OCI-LY1 (cell line): ENCODE measurements at regions not wholly inside any gene's neighbourhood (a gene's known extent, or its start where the extent isn't known, plus 50 kb on each side); places are given as distances from the start of the nearest gene placed in this dataset.

ENCODE experiments used
- H2AFZ ChIP-seq: fragments of 200-600 bp; sonication (generic), shearing (Covaris generic); 2 replicates; pipeline ENCODE4 v1.6.0; 2014; ENCODE audit warnings: antibody characterized with exemption, mild to moderate bottlenecking, low read length
- H3F3A ChIP-seq: fragments of 200-600 bp; sonication (generic), shearing (Covaris generic); 2 replicates; pipeline ENCODE4 v1.6.0; 2014; ENCODE audit warnings: mild to moderate bottlenecking, antibody characterized with exemption, low read length, moderate library complexity; ENCODE audit not compliant: insufficient read depth
- H3K27ac ChIP-seq: fragments of 200-600 bp; sonication (generic); 2 replicates; pipeline ENCODE4 v1.5.1; 2014; ENCODE audit warnings: low read length, mixed run types, mild to moderate bottlenecking, low read depth; ENCODE audit not compliant: poor library complexity, severe bottlenecking
- H3K27me3 ChIP-seq: fragments of 200-600 bp; sonication (generic); 2 replicates; pipeline ENCODE4 v1.6.0; 2014; ENCODE audit warnings: antibody characterized with exemption, mild to moderate bottlenecking, low read length, moderate library complexity; ENCODE audit not compliant: insufficient read depth
- H3K36me3 ChIP-seq: fragments of 200-600 bp; sonication (generic); 2 replicates; pipeline ENCODE4 v1.6.1; 2014; ENCODE audit warnings: mild to moderate bottlenecking, antibody characterized with exemption, low read length, moderate library complexity, mixed read lengths; ENCODE audit not compliant: insufficient read depth
- H3K4me1 ChIP-seq: fragments of 200-600 bp; sonication (generic); 2 replicates; pipeline ENCODE4 v1.5.1; 2014; ENCODE audit warnings: mild to moderate bottlenecking, low read length, moderate library complexity; ENCODE audit not compliant: insufficient read depth, severe bottlenecking
- H3K4me2 ChIP-seq: fragments of 200-600 bp; sonication (generic), shearing (Covaris generic); 2 replicates; pipeline ENCODE4 v1.6.1; 2014; ENCODE audit warnings: low read length
- H3K4me3 ChIP-seq: fragments of 200-600 bp; sonication (generic); 2 replicates; pipeline ENCODE4 v1.5.1; 2014; ENCODE audit warnings: low read length, low read depth, mild to moderate bottlenecking, mixed read lengths; ENCODE audit not compliant: poor library complexity, severe bottlenecking
- H3K79me2 ChIP-seq: fragments of 200-600 bp; shearing (Covaris generic); 2 replicates; pipeline ENCODE4 v1.6.1; 2016; ENCODE audit warnings: mixed run types, low read length, mixed read lengths; ENCODE audit not compliant: insufficient read depth
- H3K9ac ChIP-seq: fragments of 200-600 bp; sonication (generic), shearing (Covaris generic); 2 replicates; pipeline ENCODE4 v1.6.1; 2014; ENCODE audit warnings: mild to moderate bottlenecking, low read length, mixed read lengths
- H3K9me2 ChIP-seq: fragments of 200-600 bp; sonication (generic), shearing (Covaris generic); 2 replicates; pipeline ENCODE4 v1.6.1; 2014; ENCODE audit warnings: low read depth, mild to moderate bottlenecking, low read length, mixed read lengths
- H3K9me3 ChIP-seq: fragments of 200-600 bp; shearing (Covaris generic); 2 replicates; pipeline ENCODE4 v1.6.1; 2014; ENCODE audit warnings: low read length, mixed read lengths
- H4K20me1 ChIP-seq: fragments of 200-600 bp; sonication (generic), shearing (Covaris generic); 2 replicates; pipeline ENCODE4 v1.6.0; 2016; ENCODE audit warnings: mild to moderate bottlenecking, low read length; ENCODE audit not compliant: insufficient read depth
- EZH2 ChIP-seq: fragments of 200-600 bp; sonication (generic), shearing (Covaris generic); IDR thresholded peaks from 2 replicates; pipeline ENCODE4 v1.8.0; 2017; ENCODE audit warnings: borderline replicate concordance, mixed run types, mild to moderate bottlenecking, antibody characterized with exemption, low read length, moderate library complexity, mixed read lengths
- TF ChIP-seq, protein P1 (sequence below): fragments of 200-600 bp; sonication (generic), shearing (Covaris generic); IDR thresholded peaks from 2 replicates; pipeline ENCODE4 v1.5.1; 2017; ENCODE audit warnings: mild to moderate bottlenecking, antibody characterized with exemption, low read length, moderate library complexity, mixed read lengths

GRCh38 chr20:48224533-48225050, 439.3 kb upstream of the SULF2 start:
- Histone ChIP-seq H3K4me3 (no peak overlapping the region), H3K27ac (no peak overlapping the region), H3K36me3 (no peaks in the 10 kb centered on the region), H3K4me1 (no peaks in the 10 kb centered on the region), H3K27me3 (no peaks in the 10 kb centered on the region), H3K9ac (no peak overlapping the region), H3K9me3 (no peaks in the 10 kb centered on the region), H3K4me2 (no peak overlapping the region), H3K9me2 (no peaks in the 10 kb centered on the region), H4K20me1 (no peaks in the 10 kb centered on the region), H2AFZ (no peak overlapping the region), H3K79me2 (no peaks in the 10 kb centered on the region), H3F3A (no peaks in the 10 kb centered on the region)
- TF ChIP-seq, protein P1, sequence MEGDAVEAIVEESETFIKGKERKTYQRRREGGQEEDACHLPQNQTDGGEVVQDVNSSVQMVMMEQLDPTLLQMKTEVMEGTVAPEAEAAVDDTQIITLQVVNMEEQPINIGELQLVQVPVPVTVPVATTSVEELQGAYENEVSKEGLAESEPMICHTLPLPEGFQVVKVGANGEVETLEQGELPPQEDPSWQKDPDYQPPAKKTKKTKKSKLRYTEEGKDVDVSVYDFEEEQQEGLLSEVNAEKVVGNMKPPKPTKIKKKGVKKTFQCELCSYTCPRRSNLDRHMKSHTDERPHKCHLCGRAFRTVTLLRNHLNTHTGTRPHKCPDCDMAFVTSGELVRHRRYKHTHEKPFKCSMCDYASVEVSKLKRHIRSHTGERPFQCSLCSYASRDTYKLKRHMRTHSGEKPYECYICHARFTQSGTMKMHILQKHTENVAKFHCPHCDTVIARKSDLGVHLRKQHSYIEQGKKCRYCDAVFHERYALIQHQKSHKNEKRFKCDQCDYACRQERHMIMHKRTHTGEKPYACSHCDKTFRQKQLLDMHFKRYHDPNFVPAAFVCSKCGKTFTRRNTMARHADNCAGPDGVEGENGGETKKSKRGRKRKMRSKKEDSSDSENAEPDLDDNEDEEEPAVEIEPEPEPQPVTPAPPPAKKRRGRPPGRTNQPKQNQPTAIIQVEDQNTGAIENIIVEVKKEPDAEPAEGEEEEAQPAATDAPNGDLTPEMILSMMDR = no peak
- TF ChIP-seq EZH2 = no peak

DNA sequence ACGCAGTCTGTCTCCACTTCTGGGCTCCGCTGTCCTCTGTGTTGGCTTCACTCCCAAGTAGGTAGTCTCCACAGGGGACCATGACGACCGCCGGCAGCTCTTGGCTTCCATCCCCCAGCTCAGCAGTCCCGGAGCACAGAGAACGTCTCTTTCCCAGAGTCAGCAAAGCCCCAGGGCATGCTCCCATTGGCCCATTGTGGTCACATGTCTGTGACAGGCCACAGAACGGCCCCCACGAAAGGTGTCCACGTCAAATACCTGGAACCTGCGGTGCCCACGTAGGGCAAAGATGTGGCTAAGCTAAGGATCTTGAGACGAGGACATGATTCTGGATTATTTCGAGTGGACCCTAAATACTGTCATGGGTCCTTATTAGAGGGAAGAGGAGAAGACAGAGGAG, 438.4 kb upstream of the SULF2 start:
- no peaks in the 10 kb centered on the region for H3K36me3 ChIP-seq
- no peaks in the 10 kb centered on the region for H3K9me2 ChIP-seq
- TF ChIP-seq, protein P1 = no peak
- no peak for TF ChIP-seq EZH2
- no peak overlapping the region for H2AFZ ChIP-seq
- no peak overlapping the region for H3K4me3 ChIP-seq
- no peaks in the 10 kb centered on the region for H3K27me3 ChIP-seq
- no peak overlapping the region for H3K27ac ChIP-seq
- H4K20me1 ChIP-seq = no peaks in the 10 kb centered on the region
- no peak overlapping the region for H3K4me2 ChIP-seq
- no peaks in the 10 kb centered on the region for H3F3A ChIP-seq
- no peaks in the 10 kb centered on the region for H3K4me1 ChIP-seq
- H3K9me3 ChIP-seq = no peaks in the 10 kb centered on the region
- H3K9ac ChIP-seq = no peak overlapping the region
- no peaks in the 10 kb centered on the region for H3K79me2 ChIP-seq

- no peak overlapping the region for H2AFZ ChIP-seq
- no peak overlapping the region for H3K27ac ChIP-seq
- no peak overlapping the region for H3K4me2 ChIP-seq
- H4K20me1 ChIP-seq = no peaks in the 10 kb centered on the region
- H3K4me1 ChIP-seq = no peaks in the 10 kb centered on the region
- no peak overlapping the region for H3K9ac ChIP-seq
- no peaks in the 10 kb centered on the region for H3K79me2 ChIP-seq
- H3K36me3 ChIP-seq = no peaks in the 10 kb centered on the region
- TF ChIP-seq EZH2 = no peak
- TF ChIP-seq, protein P1 = no peak
- H3K9me3 ChIP-seq = no peaks in the 10 kb centered on the region
- no peaks in the 10 kb centered on the region for H3K9me2 ChIP-seq
- H3K4me3 ChIP-seq = no peak overlapping the region
- H3K27me3 ChIP-seq = no peaks in the 10 kb centered on the region
- H3F3A ChIP-seq = no peaks in the 10 kb centered on the region
Measured at GRCh38 chr20:48222595-48223180, 437.4 kb upstream of the SULF2 start.
